HG03469 (cell line): ENCODE measurements at regions not wholly inside any gene's neighbourhood (a gene's known extent, or its start where the extent isn't known, plus 50 kb on each side); places are given as distances from the start of the nearest gene placed in this dataset.

Source experiments
- ATAC-seq: cut with Tn5 transposase; IDR thresholded peaks from one replicate; pipeline ENCODE4 v1.9.1; 2021; ENCODE audit warnings: mild to moderate bottlenecking, moderate library complexity, moderate number of reproducible peaks; ENCODE audit not compliant: unreplicated experiment

- ATAC-seq: no peak
Observed at GRCh38 chr20:39152742-39153141, 190.6 kb downstream of the DHX35 start.

GRCh38 chr20:39152126-39152525 lies 190.0 kb downstream of the DHX35 start:
- ATAC-seq: no peak

GRCh38 chr20:39150501-39150900 lies 188.4 kb downstream of the DHX35 start:
- no peak for ATAC-seq

GRCh38 chr20:39146394-39146793 lies 184.2 kb downstream of the DHX35 start:
- ATAC-seq: no peak

GRCh38 chr20:39145921-39146320 lies 183.8 kb downstream of the DHX35 start:
- no peak for ATAC-seq

DNA sequence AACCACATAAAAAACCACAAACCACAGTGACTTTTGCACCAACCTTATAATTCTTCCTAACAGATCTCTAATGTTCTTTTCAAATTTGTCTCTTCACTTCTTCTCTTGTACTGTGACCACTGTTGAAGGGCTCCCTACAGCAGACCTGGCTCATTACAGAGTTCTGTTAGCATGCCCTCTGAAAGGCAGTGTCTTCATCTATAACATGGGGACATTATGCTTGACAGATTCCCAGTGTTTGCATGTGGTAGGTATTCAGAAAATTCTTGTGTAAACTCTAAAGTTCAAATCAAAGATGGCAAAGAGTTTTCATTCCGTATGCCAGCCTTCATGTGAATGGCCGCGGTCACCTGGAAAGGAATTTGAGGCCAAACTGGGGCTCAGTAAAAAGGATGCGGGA lies 182.6 kb downstream of the DHX35 start:
- ATAC-seq: no peak

DNA sequence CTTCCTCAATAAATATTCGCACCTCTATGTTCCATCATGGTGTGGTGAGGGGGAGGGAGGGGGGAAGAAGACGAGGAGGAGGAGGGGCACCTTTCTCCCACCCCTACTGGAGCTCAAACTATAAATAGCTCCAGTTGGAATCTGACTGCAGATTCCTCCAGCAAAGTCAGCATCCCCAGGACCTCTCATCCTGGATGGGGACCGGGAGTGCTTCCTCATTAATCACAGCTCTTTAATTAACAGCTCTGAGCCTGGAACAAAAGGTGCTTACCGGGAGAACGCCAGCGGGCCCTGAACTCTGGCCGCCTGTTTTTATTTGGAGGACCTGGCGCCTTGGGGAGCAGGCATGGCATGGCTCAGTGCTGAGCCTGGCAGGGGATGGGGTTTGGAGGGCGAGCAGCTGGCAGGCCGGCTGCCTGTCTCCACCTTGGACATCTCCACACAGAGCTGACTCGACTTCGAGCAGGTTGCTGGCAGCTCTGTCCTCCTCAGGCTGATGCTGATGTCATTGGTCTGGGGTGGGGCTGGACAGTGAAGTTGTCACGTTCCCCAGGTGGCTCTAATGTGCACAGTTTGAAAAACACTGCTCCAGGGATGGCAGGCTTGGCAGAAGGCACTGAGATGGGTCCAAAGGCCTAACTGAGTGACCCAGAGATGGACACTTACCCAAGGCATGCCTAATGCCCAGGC lies 180.4 kb downstream of the DHX35 start:
- no peak for ATAC-seq

DNA sequence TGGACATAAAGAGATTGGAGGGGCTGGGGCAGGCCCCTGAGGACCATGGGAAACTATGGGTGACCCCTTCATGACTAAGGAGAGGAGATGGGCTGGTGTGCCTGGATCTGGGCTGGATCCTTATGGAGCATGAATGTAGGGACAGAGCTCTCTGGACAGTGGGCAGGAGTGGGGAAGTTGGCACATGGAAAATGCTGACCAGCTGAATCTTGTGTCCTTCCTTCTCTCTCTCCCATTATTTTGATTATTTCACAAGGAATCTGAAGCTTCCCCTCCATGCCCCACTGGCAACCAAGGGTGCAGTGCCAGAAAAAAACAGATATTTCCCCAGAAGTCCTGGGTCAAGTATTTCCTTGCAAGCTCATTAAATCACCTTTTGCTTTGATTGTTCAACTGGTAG lies 175.2 kb downstream of the DHX35 start:
- ATAC-seq: no peak

DNA sequence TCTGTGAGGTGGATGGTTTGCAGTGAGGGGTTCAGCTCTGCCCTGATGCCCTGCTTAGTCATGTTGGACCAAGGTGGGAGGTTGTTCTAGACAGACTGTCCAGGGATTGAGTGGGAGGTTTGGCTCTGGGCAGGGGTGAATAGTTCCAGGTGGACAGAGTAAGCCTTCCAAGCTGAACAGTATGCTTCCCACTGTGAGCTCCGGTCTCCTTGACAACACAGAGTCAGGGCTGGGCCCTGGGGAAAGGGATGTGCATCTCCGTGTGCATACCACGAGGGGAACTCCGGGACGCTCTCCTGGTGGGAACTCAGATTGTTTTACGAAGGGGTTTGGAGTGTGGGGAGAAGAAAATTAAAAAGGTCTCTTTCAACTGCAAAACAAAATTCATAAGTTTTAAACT lies 174.7 kb downstream of the DHX35 start:
- no peak for ATAC-seq

DNA sequence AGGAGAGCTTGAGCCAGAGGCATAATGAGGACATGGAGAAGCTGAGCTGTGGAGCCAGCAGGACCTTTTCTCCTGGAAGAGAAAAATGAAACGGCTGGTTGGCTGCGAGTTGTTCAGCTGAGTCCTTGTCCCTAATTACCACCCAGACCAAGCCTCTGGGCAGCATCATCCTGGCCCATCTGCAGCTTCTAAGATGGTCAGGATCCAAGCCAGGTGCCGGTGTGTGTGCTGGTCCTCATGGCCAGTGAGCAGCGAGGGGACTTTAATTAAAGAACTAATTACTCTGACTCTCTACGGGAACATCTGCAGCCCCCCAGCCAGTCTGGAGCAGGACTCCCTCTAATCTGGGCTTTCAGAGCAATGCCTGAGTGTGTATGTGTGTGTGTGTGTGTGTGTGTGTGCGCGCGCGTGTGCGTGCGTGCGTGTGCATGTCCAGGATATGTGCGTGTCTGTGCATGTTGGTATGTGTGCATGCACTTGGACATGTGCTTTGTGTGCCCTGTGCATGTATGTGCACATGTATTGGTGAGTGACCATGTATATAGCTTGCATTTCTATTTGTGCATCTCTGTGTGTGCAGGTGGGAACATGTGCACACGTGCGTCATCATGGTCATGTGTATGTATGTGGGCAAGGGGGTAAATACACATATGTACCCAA lies 173.9 kb downstream of the DHX35 start:
- no peak for ATAC-seq

- ATAC-seq: no peak
Observed at GRCh38 chr20:39133201-39133600, 171.1 kb downstream of the DHX35 start.

- no peak for ATAC-seq
Observed at GRCh38 chr20:39132511-39132910, 170.4 kb downstream of the DHX35 start.

GRCh38 chr20:39132093-39132492 lies 169.9 kb downstream of the DHX35 start:
- no peak for ATAC-seq

DNA sequence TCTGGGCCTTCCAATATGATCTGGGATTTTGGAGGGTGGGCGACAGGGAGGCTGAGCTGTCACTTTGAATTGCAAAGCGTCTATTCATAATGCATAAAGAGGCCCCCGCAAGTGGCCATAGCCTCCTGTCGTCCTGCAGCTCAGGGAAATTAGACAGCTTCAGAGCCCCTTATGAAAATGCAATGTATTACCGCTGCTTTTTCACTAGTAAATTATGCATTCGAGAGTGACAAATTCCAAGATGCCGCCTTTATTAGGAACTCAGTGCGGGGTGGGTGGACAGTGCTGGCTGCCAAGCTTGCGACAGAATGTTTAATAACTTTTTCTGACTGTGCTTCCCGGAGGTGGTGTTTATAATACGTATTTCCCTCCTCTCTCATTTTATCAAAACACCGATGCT lies 168.5 kb downstream of the DHX35 start:
- ATAC-seq: no peak

- ATAC-seq: no peak
Observed at GRCh38 chr20:39129523-39129922, 167.4 kb downstream of the DHX35 start.

DNA sequence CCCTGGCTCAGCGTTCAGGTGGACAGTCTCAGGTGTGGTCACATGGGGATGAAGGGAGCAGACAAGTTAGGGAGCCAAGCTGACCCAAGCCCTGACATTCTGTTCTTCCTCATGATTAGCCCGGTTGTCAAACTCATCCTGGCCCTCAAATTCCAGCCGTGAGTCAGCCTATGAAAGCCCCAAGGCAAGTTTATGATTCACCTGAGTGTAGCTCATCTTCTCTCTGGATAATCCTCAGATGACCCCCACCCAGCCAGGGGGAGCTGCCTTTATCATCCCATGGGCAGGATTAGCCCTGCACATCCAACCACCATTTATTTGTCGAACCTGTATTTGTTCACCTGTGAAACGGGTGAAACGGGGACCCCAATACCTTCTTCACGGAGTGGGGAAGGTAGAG lies 161.9 kb downstream of the DHX35 start:
- no peak for ATAC-seq

GRCh38 chr20:39123185-39123557 lies 161.0 kb downstream of the DHX35 start:
- ATAC-seq: no peak

DNA sequence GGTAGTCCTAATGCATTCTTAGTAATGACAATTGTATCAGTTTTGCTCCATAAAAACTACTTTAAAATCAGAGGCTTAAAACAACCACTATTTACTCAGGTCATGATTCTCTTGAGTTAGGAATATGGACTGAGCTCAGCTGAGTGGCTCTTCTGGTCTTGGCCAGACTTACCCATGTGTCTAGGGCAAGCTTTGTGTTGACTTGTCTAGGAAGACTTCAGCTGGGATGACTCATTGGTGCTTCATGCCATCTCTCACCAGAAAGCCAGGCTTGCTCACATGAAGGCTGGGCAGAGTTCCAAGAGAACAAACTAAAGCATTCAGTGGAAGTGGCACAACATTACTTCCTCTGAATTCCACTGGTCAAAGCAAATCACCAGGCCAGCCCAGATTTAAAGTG lies 155.3 kb downstream of the DHX35 start:
- ATAC-seq: no peak

GRCh38 chr20:39116020-39116419 lies 153.9 kb downstream of the DHX35 start:
- ATAC-seq: no peak

DNA sequence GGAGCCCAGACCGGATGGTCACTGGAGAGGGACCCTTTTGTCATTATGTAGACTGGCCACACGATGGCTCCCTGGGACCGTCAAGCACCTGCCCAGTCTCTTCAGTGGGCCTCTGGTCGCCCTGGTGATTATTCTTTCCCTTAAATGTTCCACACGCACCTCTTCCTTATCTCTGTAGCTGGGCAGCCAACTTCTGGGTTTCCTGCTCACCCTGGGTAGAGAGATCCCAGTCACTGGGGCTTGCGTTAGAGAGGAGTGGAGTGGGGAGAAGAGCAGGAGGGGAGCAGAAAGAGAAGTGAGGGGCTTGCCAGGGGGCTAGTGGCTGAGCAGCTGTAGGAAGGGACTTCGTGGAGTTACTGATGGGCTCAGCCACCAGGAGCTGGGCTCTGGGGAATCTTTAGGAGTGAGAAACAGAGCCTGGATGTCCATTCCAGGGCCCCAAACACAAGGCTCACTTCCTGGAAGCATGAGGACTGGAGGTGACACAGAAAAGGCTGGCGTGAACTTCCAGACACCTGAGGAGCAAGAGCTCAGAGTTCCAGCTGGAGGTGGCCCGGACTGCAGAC lies 150.1 kb downstream of the DHX35 start:
- ATAC-seq: no peak

GRCh38 chr20:39111359-39112177 lies 149.4 kb downstream of the DHX35 start:
- ATAC-seq: no peak

DNA sequence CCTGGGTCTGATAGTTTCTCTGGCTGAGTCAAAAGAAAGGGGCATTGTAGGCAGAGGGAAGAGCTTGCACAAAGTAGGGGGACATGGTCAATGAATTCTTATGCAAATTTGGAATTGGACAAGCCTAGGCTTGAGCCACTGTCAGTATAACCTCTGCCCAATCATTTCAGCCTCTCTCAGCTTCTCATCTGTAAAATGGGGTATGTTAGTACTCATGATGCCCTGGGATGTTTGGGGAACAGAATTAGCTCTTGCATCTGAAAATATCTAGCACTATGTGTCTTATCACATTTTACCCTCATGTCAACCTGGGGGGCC lies 148.6 kb downstream of the DHX35 start:
- no peak for ATAC-seq
